GM12891 (cell line): ENCODE measurements at regions not wholly inside any gene's neighbourhood (a gene's known extent, or its start where the extent isn't known, plus 50 kb on each side); places are given as distances from the start of the nearest gene placed in this dataset.
"Not testable (repeated sequence)": the region's sequence is repeated elsewhere in the genome, so short reads cannot be mapped to it uniquely, and the experiment has no call there.

ENCODE experiments used
- DNase-seq: peaks from one replicate; pipeline ENCODE4 v3.0.0; 2011; ENCODE audit warnings: low spot score; ENCODE audit not compliant: insufficient read length
- FAIRE-seq: peaks from 2 replicates; lab custom pipeline; 2011; peaks lifted over from hg19 to GRCh38; lab: Jason Lieb, UNC
- PAX5 ChIP-seq: IDR thresholded peaks from 2 replicates; pipeline ENCODE4 v1.6.1; 2011; ENCODE audit warnings: low read length, moderate library complexity, mild to moderate bottlenecking; ENCODE audit not compliant: insufficient read depth, severe bottlenecking
- POLR2A ChIP-seq: IDR thresholded peaks from 2 replicates; pipeline ENCODE4 v1.6.1; 2011; ENCODE audit warnings: low read depth, low read length, control low read depth
- POLR2AphosphoS5 ChIP-seq: IDR thresholded peaks from 2 replicates; pipeline ENCODE4 v1.6.1; 2011; ENCODE audit warnings: low read depth, low read length, control low read depth
- POU2F2 ChIP-seq: IDR thresholded peaks from 2 replicates; pipeline ENCODE4 v1.6.1; 2011; ENCODE audit warnings: low read depth, mild to moderate bottlenecking, control low read depth, low read length, moderate library complexity
- SPI1 ChIP-seq: IDR thresholded peaks from 2 replicates; pipeline ENCODE4 v1.6.1; 2011; ENCODE audit warnings: low read depth, low read length, control low read depth
- TAF1 ChIP-seq: IDR thresholded peaks from 2 replicates; pipeline ENCODE4 v1.6.1; 2011; ENCODE audit warnings: low read depth, low read length, control low read depth

DNA sequence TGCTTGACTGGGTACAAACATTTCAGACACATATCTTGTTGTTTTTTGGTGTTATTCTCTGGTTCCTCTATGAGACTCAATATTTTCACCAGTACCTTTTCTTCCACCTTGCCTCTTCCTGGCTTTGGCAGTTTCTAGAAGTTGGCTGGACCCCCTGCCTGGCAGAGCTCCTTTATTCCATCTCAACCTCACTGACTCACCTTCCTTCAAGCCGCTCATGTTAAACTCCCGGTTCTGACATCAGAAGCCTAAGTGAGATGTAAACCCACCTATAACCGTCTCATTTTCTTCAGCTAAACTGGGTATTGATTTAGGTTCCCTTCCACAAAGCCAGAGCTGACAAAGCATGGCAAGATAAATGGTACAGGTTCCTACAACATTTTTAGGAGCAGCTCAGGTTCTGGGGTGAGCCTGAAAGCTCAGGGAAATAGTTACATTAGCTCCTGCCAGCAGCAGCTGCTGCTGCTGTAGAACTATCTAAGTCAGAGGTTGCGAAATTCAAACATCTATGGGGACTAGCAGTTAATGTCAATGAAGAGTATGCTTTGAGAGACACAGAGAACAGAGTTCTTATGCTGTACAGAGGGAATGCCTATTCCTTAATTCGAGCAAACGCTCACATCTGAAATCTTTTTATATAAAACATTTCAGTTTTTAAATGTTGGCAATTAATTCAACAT, 197.1 kb upstream of the NR3C1 start:
- DNase-seq: no peak
- FAIRE-seq: no peak
- TF ChIP-seq TAF1 (no peak), POU2F2 (no peak), SPI1 (no peak), PAX5 (no peak), POLR2A (no peak), POLR2AphosphoS5 (no peak)

DNA sequence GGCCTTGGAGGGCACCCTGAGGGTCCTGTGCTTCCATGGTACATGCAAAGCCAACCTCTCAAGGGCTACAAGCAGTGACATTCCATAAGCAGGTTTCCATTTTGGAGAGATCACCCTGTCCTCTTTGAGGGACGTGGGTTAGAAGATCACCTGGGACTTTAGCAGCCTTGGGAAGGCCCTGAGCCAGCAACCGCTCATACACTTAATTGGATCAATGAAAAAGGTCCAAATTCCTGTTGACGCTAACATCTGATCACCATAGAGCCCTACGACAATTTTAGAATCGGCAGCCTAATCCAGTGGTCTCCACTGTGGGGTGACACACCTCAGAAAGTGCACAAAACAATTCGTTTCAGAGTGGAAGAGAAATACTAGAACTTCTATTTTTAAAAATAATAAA, 196.0 kb upstream of the NR3C1 start:
- TF ChIP-seq POU2F2: no peak
- DNase-seq (no peak), FAIRE-seq (no peak)

DNA sequence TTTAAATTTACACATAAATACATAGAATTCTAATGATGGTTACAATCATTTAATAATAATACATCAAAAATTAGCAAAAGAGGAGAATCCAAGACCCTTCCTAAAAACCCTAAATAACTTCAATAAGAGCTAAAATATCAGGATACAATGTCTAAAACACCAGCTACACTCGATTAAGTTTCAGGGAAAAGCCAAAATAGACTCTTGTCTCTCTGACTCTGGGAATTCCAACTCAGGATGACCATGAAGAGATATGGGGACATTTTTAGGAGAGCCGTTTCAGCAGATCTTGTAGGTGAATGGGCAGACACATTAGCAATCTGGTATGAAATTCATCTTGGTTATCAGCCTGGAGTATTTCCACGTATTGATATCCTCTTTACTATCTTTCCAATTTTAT, 193.3 kb upstream of the NR3C1 start:
- no peak for TF ChIP-seq POLR2A
- TF ChIP-seq TAF1: no peak
- no peak for TF ChIP-seq POLR2AphosphoS5
- TF ChIP-seq PAX5: no peak
- TF ChIP-seq SPI1: no peak
- no peak for TF ChIP-seq POU2F2
- no peak for FAIRE-seq
- DNase-seq: no peak

DNA sequence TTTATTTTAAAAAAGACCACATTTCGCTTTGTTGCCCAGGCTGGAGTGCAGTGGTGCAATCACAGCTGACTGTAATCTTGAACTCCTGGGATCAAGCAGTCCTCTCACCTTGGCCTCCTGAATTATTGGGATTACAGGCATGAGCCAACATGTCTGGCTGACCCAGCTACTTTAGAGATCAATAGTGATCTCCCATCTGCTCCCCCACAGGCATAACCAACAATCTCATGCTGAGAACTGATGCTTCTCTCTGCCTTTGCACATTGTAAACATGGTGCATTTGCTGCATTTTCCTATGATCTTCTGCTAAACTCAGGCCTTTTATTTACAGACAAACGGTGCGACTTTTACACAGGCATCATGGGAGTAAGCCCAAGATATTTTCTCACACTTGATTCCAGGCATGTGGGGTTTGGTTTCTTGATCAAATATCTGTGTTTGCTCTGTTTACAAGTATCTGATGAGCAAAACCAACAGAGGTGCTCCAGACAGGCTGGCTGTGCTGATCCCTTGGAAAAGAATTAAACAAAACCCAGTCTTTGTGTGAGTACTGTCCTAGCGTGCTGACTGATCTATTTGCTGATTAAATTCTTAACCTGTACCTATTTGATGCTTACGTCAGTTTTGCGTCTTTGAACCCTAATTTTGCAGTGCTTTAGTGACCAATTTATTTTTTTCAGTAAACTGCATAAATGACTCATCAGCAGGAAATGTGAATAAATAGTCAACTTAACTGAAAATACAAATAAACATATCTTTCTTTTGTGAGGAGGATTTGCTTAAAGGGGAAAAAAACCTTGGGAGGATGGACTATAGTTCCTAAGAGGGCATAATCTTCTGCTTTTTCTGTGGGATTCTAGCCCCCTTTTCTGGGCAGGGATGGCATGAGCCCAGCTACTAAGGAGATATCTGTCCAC, 191.7 kb upstream of the NR3C1 start:
- TF ChIP-seq SPI1: no peak
- no peak for TF ChIP-seq POLR2A
- 0 out of 2 replicates have a peak, but pooled peaks have one; percentile 18 for TF ChIP-seq POLR2AphosphoS5
- FAIRE-seq (peak; percentile 82), DNase-seq (no peak)

DNA sequence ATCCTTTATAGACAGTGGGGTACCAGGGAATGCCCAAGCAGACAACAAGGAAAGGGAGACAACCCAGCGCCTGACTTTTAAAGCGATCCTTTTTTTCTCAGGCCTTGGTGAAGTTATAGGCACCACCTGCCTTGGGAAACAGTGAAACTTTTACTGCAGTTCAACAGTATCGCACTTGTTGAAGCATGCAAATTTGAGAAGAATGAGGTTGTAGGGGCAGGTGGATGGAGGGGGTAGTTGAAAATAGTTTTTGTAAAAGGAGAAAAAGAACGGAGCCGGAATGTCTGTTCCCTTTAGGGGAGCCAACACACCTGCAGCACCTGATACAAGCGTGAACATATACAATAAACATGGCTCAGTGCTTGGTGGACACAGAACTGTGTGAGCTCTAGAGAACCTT, 190.2 kb upstream of the NR3C1 start:
- TF ChIP-seq PAX5 (no peak), SPI1 (no peak), POU2F2 (0 out of 2 replicates have a peak, but pooled peaks have one; percentile 32), POLR2A (no peak), TAF1 (no peak)
- FAIRE-seq: peak; percentile 57
- DNase-seq: no peak

DNA sequence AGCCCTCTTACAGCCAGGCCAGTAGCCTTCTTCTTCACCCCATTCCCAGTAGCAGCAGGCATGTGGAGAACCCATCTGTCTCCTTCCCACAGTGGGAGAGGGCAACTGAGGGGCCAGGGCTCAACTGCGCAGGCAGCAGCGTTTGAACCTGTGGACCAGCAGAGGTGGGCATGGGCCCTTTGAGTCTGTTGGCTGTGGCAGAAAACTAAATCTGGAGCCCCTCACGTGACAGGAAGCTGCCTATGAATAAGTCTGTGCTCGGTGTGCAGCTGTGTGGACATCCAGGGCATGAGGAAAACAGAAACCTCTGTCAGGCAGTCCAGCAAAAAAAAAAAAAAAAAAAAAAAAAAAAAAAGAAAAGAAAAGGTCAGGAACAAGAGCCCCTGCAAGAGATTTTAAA, 189.2 kb upstream of the NR3C1 start:
- no peak for DNase-seq
- peak; percentile 84 for FAIRE-seq
- no peak for TF ChIP-seq POLR2AphosphoS5
- no peak for TF ChIP-seq SPI1
- TF ChIP-seq PAX5: no peak
- no peak for TF ChIP-seq POU2F2
- TF ChIP-seq TAF1: no peak
- no peak for TF ChIP-seq POLR2A

DNA sequence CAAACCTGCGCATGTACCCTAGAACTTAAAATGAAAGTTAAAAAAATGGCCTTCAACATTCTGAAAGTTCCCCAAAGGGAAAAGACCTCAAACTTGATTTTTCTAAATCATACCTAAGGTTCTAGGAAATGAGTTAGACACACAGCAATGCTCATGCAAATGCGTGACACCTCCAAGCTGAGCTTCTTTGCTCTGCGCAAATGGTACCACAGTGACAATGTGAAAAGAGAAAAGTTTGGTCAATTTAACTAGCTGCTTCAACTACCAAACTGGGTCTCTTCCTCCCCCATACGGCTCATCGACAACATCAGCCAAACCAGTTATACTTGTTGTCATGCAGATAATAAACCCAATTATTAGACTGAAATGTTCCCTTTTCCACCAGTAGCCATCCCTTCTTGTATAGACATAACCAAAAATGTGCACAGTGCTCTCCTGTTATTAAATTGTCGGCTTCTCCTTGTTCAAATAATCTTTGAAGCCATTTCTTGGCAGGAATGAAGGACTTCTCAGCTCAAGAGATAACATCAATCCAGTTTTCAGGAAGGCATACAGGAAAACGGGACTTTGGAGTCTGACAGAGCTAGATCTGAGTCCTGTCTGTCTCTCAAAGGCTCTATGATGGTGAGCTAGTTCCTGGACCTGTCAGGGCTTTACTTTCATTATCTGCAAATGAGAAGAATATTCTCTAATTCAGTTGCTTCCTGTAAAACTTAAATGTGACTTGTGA, 185.6 kb upstream of the NR3C1 start:
- TF ChIP-seq SPI1 (no peak), POLR2AphosphoS5 (no peak), POLR2A (no peak), TAF1 (no peak), POU2F2 (0 out of 2 replicates have a peak, but pooled peaks have one; percentile 19), PAX5 (no peak)
- no peak for DNase-seq
- peak; percentile 79 for FAIRE-seq

DNA sequence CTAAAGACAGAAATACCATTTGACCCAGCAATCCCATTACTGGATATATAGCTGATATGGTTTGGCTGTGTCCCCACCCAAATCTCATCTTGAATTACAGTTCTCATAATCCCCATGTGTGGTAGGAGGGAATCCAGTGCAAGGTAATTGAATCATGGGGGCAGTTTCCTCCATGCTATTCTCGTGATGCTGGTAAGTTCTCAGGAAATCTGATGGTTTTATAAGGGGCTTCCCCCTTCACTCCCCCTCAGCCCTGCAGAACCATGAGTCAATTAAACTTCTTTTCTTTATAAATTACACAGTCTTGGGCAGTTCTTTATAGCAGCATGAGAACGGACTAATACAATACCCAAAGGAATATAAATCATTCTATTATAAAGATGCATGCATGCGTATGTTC, 184.6 kb upstream of the NR3C1 start:
- not testable (repeated sequence) for FAIRE-seq, DNase-seq

DNA sequence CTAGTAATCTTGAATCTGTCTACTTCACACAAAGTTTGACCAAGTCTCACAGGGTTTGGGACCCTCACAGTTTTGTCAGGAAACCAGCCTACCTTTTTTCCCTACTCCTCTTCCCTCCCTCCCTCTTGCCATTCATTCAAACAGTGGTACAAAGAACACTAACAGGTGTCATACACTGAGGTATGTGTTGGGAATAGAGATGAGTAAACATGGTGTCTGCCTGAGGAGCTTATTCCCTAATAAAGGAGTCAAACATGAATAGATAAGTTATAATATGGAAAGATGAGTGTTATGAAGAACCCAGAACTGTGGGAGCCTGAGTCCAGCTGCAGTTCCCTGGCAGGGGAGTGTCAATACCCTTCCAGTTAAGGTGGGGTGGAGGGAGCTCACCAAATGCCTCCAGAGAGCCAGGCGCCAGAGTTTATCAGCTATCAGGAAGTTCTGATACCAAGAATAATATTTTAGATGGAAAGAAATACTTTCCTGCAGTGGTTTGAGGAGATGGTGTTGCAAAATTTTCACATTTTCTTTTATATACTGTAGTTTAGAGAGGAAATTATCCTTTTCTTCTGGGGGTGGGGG, 183.4 kb upstream of the NR3C1 start:
- DNase-seq (no peak), FAIRE-seq (no peak)
- no peak for TF ChIP-seq POLR2A
- TF ChIP-seq SPI1: no peak
- no peak for TF ChIP-seq TAF1
- no peak for TF ChIP-seq POLR2AphosphoS5
- TF ChIP-seq POU2F2: no peak
- no peak for TF ChIP-seq PAX5
